ENCODE measurements at regions not wholly inside any gene's neighbourhood (a gene's known extent, or its start where the extent isn't known, plus 50 kb on each side); places are given as distances from the start of the nearest gene placed in this dataset.

DNA sequence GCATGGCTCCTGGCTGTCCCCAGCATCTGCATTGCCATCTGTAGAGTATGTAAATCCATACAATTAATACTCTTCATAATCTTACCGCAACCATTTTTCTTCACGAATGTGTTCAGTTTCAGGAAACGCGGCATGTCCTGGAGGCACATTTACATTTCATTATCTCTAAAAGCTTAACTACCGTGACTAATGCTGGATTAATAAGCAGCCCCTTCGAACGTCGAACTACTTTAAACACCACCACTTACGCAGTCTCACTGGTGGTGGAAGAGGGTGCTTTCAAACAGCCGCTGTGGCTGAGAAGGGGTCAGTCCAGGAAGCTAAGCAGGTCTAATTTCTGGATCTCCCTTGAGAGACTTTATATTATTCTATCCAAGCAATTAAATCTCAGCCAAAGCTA, 85.6 kb downstream of the C5orf15 start:
- H3K36me3 ChIP-seq, result no peaks in the 10 kb centered on the region
- peaks cover 0 to 19% (median 0%) of the 10 kb centered on the region in 3 donors for H3K4me1 ChIP-seq
- TF ChIP-seq, protein P1, sequence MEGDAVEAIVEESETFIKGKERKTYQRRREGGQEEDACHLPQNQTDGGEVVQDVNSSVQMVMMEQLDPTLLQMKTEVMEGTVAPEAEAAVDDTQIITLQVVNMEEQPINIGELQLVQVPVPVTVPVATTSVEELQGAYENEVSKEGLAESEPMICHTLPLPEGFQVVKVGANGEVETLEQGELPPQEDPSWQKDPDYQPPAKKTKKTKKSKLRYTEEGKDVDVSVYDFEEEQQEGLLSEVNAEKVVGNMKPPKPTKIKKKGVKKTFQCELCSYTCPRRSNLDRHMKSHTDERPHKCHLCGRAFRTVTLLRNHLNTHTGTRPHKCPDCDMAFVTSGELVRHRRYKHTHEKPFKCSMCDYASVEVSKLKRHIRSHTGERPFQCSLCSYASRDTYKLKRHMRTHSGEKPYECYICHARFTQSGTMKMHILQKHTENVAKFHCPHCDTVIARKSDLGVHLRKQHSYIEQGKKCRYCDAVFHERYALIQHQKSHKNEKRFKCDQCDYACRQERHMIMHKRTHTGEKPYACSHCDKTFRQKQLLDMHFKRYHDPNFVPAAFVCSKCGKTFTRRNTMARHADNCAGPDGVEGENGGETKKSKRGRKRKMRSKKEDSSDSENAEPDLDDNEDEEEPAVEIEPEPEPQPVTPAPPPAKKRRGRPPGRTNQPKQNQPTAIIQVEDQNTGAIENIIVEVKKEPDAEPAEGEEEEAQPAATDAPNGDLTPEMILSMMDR (IDR thresholded peaks at IDR 0.05), result no peak
- TF ChIP-seq POLR2A (IDR thresholded peaks at IDR 0.05) (no peak), EP300 (IDR thresholded peaks at IDR 0.05) (no peak), POLR2AphosphoS5 (IDR thresholded peaks at IDR 0.05) (no peak)
- WGBS, 2 donors (ENCODE audit: low coverage in 1 of 2), result 50 to 66% methylated on average over 7 to 10 of the region's 10 CpGs
- no peak overlapping the region for H3K4me3 ChIP-seq
- no peak overlapping the region for H3K27ac ChIP-seq
- H3K9me3 ChIP-seq, result no peaks in the 10 kb centered on the region
- H3K27me3 ChIP-seq, result peaks cover 8% of the 10 kb centered on the region
- ATAC-seq, result no peak

DNA sequence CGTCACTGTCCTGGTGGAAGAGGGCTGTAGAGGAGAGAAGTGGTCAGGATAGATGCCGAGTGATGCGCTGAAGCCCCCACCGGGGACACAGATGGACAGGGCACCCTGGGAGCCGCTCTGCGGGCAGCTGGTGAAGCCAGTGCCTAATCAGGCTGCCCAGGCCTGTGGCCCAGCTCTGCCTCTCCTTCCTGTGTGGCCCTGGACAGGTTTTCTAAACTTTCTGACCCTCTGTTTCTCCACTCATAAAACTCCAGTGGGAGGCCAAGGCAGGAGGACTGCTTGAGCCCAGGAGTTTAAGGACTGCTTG, 86.1 kb downstream of the C5orf15 start:
- no peak for TF ChIP-seq EP300 (IDR thresholded peaks at IDR 0.05)
- no peak for TF ChIP-seq POLR2AphosphoS5 (IDR thresholded peaks at IDR 0.05)
- TF ChIP-seq POLR2A (IDR thresholded peaks at IDR 0.05), result no peak
- TF ChIP-seq, protein P1 (IDR thresholded peaks at IDR 0.05), result no peak
- ATAC-seq, result no peak
- Histone ChIP-seq H3K27me3 (peaks cover 8% of the 10 kb centered on the region), H3K36me3 (no peaks in the 10 kb centered on the region), H3K4me3 (no peak overlapping the region), H3K27ac (no peak overlapping the region), H3K4me1 (peaks cover 0 to 19% (median 0%) of the 10 kb centered on the region in 3 donors), H3K9me3 (no peaks in the 10 kb centered on the region)
- no CpG with 5 or more reads among the region's 6 CpGs for WGBS, 2 donors (ENCODE audit: low coverage in 1 of 2)

DNA sequence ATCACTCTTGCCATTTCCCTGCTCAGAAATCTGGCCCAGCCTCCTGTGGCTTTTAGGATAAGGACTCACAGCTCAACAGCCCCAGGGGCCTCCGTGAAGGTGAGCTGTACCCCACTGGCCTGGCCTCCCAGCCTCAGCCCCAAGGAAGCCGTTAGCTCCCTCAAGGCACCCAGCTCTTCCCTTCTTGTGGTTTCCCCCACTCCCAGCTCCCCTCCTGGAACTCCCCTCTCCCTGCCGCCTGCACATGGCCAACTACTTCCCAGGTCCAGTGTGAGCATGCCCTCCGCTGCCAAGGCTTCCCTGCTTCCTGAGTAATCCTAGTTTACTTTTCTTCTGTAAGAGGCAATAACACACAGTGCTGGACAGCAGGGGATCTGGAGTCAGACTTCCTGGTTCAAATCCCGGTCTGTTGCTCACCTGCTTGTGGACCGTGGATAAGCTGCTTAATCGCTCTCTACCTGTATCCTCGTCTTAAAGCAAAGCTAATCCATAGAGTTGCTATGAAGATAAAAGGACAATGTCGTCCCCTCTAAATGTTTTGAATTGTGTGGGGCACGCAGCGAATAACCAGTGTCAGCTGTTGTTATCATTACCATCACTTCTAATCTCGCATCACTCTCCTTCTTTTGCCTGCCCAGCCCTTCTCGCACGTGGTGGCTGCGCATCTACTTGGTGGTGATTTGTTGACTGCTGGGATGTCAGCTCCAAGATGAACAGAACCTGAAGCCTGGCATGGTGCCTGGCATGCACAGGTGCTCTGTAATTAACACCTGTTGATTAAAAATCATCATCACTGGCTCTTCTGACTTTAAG, 86.6 kb downstream of the C5orf15 start:
- Histone ChIP-seq H3K27ac (no peak overlapping the region), H3K4me1 (peaks cover 0 to 19% (median 0%) of the 10 kb centered on the region in 3 donors), H3K4me3 (no peak overlapping the region), H3K27me3 (peaks cover 8% of the 10 kb centered on the region), H3K36me3 (no peaks in the 10 kb centered on the region), H3K9me3 (no peaks in the 10 kb centered on the region)
- TF ChIP-seq POLR2A (IDR thresholded peaks at IDR 0.05) (no peak), POLR2AphosphoS5 (IDR thresholded peaks at IDR 0.05) (no peak), EP300 (IDR thresholded peaks at IDR 0.05) (no peak)
- TF ChIP-seq, protein P1 (IDR thresholded peaks at IDR 0.05), result no peak
- WGBS, 2 donors (ENCODE audit: low coverage in 1 of 2), result 47 to 81% methylated on average over 6 to 14 of the region's 15 CpGs
- no peak for ATAC-seq

DNA sequence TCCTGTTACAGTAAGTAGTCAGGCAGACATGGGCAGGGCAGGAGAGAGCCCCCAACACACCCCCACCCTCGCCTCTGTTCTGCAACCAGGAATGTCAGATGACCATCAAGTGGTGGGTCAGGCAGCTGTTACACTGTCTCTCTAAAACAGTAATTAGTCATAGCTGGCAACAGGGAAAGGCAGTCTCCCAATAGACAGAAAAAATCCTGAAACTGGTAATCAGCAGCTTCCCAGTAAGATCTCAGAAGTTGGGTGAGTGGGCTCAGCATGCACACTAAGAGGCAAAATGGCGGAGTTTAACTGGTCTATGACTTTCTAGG, 90.2 kb downstream of the C5orf15 start:
- Histone ChIP-seq H3K4me3 (no peak overlapping the region), H3K4me1 (no peaks in the 10 kb centered on the region), H3K36me3 (no peaks in the 10 kb centered on the region), H3K9me3 (peaks cover 0 to 22% (median 0%) of the 10 kb centered on the region in 3 donors), H3K27ac (no peak overlapping the region), H3K27me3 (peaks cover 8% of the 10 kb centered on the region)
- 100% methylated on average over 1 of the region's 2 CpGs for WGBS, 2 donors (ENCODE audit: low coverage in 1 of 2)
- TF ChIP-seq, protein P1 (IDR thresholded peaks at IDR 0.05), result no peak
- TF ChIP-seq POLR2AphosphoS5 (IDR thresholded peaks at IDR 0.05) (no peak), EP300 (IDR thresholded peaks at IDR 0.05) (no peak), POLR2A (IDR thresholded peaks at IDR 0.05) (no peak)
- ATAC-seq, result no peak

Measured in gastroesophageal sphincter (tissue), 4 donors.